WI38 (cell line): ENCODE measurements at regions not wholly inside any gene's neighbourhood (a gene's known extent, or its start where the extent isn't known, plus 50 kb on each side); places are given as distances from the start of the nearest gene placed in this dataset.

Experiments used
- H3K4me3 ChIP-seq: 2 replicates; pipeline ENCODE4 v1.5.1; 2011; ENCODE audit warnings: low read depth, mild to moderate bottlenecking, control low read depth, low read length
- CTCF ChIP-seq: IDR thresholded peaks from 2 replicates; pipeline ENCODE4 v1.5.1; 2012; ENCODE audit warnings: low read depth, mild to moderate bottlenecking, control low read depth, low read length

GRCh38 chr7:153401795-153402720 is 642.5 kb downstream of the ACTR3B start:
- no peak for TF ChIP-seq CTCF
- no peak overlapping the region for H3K4me3 ChIP-seq

- no peak for TF ChIP-seq CTCF
- no peak overlapping the region for H3K4me3 ChIP-seq
These were observed 643.4 kb downstream of the ACTR3B start for GRCh38 chr7:153402721-153403541.

GRCh38 chr7:153404124-153404523 is 644.6 kb downstream of the ACTR3B start:
- H3K4me3 ChIP-seq, result no peak overlapping the region
- no peak for TF ChIP-seq CTCF

GRCh38 chr7:153404781-153405279 is 645.3 kb downstream of the ACTR3B start:
- no peak for TF ChIP-seq CTCF
- no peak overlapping the region for H3K4me3 ChIP-seq

- H3K4me3 ChIP-seq, result no peak overlapping the region
- TF ChIP-seq CTCF, result no peak
These were observed 646.3 kb upstream of the DPP6 start for GRCh38 chr7:153405704-153406485.

GRCh38 chr7:153406486-153406872 is 645.7 kb upstream of the DPP6 start:
- no peak overlapping the region for H3K4me3 ChIP-seq
- TF ChIP-seq CTCF, result no peak
